ENCODE measurements at regions not wholly inside any gene's neighbourhood (a gene's known extent, or its start where the extent isn't known, plus 50 kb on each side); places are given as distances from the start of the nearest gene placed in this dataset.
"Not testable (repeated sequence)": the region's sequence is repeated elsewhere in the genome, so short reads cannot be mapped to it uniquely, and the experiment has no call there.

- DNase-seq (ENCODE audit: low read depth): no peak
Observed at GRCh38 chr10:6689036-6689435, 109.0 kb upstream of the PRKCQ start.

- DNase-seq (ENCODE audit: low read depth): no peak
Observed at GRCh38 chr10:6680735-6681134, 100.7 kb upstream of the PRKCQ start.

- DNase-seq (ENCODE audit: low read depth): no peak
Observed at GRCh38 chr10:6678956-6679355, 98.9 kb upstream of the PRKCQ start.

GRCh38 chr10:6678211-6678803, 98.2 kb upstream of the PRKCQ start:
- DNase-seq (ENCODE audit: low read depth): peak; percentile 40

- DNase-seq (ENCODE audit: low read depth): not testable (repeated sequence)
Observed at GRCh38 chr10:6677129-6677528, 97.1 kb upstream of the PRKCQ start.

- no peak for DNase-seq (ENCODE audit: low read depth)
Observed at GRCh38 chr10:6674291-6674690, 94.2 kb upstream of the PRKCQ start.

- DNase-seq (ENCODE audit: low read depth): no peak
Observed at GRCh38 chr10:6671976-6672375, 91.9 kb upstream of the PRKCQ start.

- no peak for DNase-seq (ENCODE audit: low read depth)
Observed at GRCh38 chr10:6669269-6669859, 89.3 kb upstream of the PRKCQ start.

GRCh38 chr10:6667679-6668270, 87.7 kb upstream of the PRKCQ start:
- DNase-seq (ENCODE audit: low read depth): no peak

- DNase-seq (ENCODE audit: low read depth): no peak
Observed at GRCh38 chr10:6667150-6667549, 87.1 kb upstream of the PRKCQ start.

GRCh38 chr10:6665847-6666246, 85.8 kb upstream of the PRKCQ start:
- peak; percentile 37 for DNase-seq (ENCODE audit: low read depth)

GRCh38 chr10:6660460-6660859, 80.4 kb upstream of the PRKCQ start:
- DNase-seq (ENCODE audit: low read depth): no peak

GRCh38 chr10:6659451-6659850, 79.4 kb upstream of the PRKCQ start:
- DNase-seq (ENCODE audit: low read depth): no peak

- no peak for DNase-seq (ENCODE audit: low read depth)
Observed at GRCh38 chr10:6657669-6658068, 77.6 kb upstream of the PRKCQ start.

GRCh38 chr10:6657196-6657595, 77.1 kb upstream of the PRKCQ start:
- DNase-seq (ENCODE audit: low read depth): no peak

- DNase-seq (ENCODE audit: low read depth): no peak
Observed at GRCh38 chr10:6654571-6654970, 74.5 kb upstream of the PRKCQ start.

- no peak for DNase-seq (ENCODE audit: low read depth)
Observed at GRCh38 chr10:6650586-6650985, 70.5 kb upstream of the PRKCQ start.

- DNase-seq (ENCODE audit: low read depth): no peak
Observed at GRCh38 chr10:6649903-6650302, 69.8 kb upstream of the PRKCQ start.

GRCh38 chr10:6648894-6649720, 69.0 kb upstream of the PRKCQ start:
- no peak for DNase-seq (ENCODE audit: low read depth)

- DNase-seq (ENCODE audit: low read depth): peak; percentile 60
Observed at GRCh38 chr10:6647811-6648526, 67.9 kb upstream of the PRKCQ start.

GRCh38 chr10:6643962-6644361, 63.9 kb upstream of the PRKCQ start:
- DNase-seq (ENCODE audit: low read depth): no peak

GRCh38 chr10:6642876-6643275, 62.8 kb upstream of the PRKCQ start:
- no peak for DNase-seq (ENCODE audit: low read depth)
